ENCODE measurements at regions not wholly inside any gene's neighbourhood (a gene's known extent, or its start where the extent isn't known, plus 50 kb on each side); places are given as distances from the start of the nearest gene placed in this dataset.

GRCh38 chr2:19751631-19752030, 150.2 kb downstream of the TTC32 start:
- H2BK120ac ChIP-seq (ENCODE audit: low read depth, low read length, poor library complexity, severe bottlenecking) = no peak overlapping the region
- H3K23me2 ChIP-seq (ENCODE audit: insufficient read length, low read depth, low read length, poor library complexity, severe bottlenecking) = no peaks in the 10 kb centered on the region
- no peak overlapping the region for H3K14ac ChIP-seq (ENCODE audit: insufficient read depth, low read length)
- H3K27me3 ChIP-seq (ENCODE audit: insufficient read depth, low read length) = no peaks in the 10 kb centered on the region
- H3K18ac ChIP-seq (ENCODE audit: insufficient read length, low read depth, low read length) = no peak overlapping the region
- H3K9me3 ChIP-seq (ENCODE audit: control insufficient read depth, low read depth, low read length) = no peaks in the 10 kb centered on the region
- no peaks in the 10 kb centered on the region for H4K20me1 ChIP-seq (ENCODE audit: control insufficient read depth, insufficient read depth, insufficient read length)
- no peaks in the 10 kb centered on the region for H3K79me1 ChIP-seq (ENCODE audit: insufficient read depth, low read depth, low read length, poor library complexity, severe bottlenecking)
- no peak overlapping the region for H2BK20ac ChIP-seq (ENCODE audit: low read depth, low read length, poor library complexity, severe bottlenecking)
- H2BK12ac ChIP-seq (ENCODE audit: insufficient read length, low read depth, low read length) = no peak overlapping the region
- Mint-ChIP-seq H3K4me3 (no peak overlapping the region), H3K9me3 (no peaks in the 10 kb centered on the region), H3K36me3 (ENCODE audit: insufficient read depth in 1 of 3, low read depth in 3 of 3) (no peaks in the 10 kb centered on the region), H3K27ac (no peak overlapping the region), H3K27me3 (ENCODE audit: low read depth) (peaks cover 1% of the 10 kb centered on the region), H3K4me1 (no peaks in the 10 kb centered on the region)
- no peak overlapping the region for H3K23ac ChIP-seq (ENCODE audit: insufficient read length, low read depth, low read length)
- no peak overlapping the region for H2BK5ac ChIP-seq (ENCODE audit: insufficient read length, low read length)
- H2BK15ac ChIP-seq (ENCODE audit: low read depth, low read length) = no peak overlapping the region
- TF ChIP-seq, protein P1, sequence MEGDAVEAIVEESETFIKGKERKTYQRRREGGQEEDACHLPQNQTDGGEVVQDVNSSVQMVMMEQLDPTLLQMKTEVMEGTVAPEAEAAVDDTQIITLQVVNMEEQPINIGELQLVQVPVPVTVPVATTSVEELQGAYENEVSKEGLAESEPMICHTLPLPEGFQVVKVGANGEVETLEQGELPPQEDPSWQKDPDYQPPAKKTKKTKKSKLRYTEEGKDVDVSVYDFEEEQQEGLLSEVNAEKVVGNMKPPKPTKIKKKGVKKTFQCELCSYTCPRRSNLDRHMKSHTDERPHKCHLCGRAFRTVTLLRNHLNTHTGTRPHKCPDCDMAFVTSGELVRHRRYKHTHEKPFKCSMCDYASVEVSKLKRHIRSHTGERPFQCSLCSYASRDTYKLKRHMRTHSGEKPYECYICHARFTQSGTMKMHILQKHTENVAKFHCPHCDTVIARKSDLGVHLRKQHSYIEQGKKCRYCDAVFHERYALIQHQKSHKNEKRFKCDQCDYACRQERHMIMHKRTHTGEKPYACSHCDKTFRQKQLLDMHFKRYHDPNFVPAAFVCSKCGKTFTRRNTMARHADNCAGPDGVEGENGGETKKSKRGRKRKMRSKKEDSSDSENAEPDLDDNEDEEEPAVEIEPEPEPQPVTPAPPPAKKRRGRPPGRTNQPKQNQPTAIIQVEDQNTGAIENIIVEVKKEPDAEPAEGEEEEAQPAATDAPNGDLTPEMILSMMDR (conservative IDR thresholded peaks at IDR 0.05) = no peak
- no peak overlapping the region for H3T11ph ChIP-seq (ENCODE audit: low read length)
- H4K8ac ChIP-seq (replicated peaks; ENCODE audit: insufficient read length, low read depth, low read length) = no peak overlapping the region
- H3K4me2 ChIP-seq (ENCODE audit: insufficient read depth, insufficient read length, low read length) = no peak overlapping the region
- no peak overlapping the region for H3K56ac ChIP-seq (ENCODE audit: insufficient read length, low read depth, low read length)
- no peak overlapping the region for H4K91ac ChIP-seq (ENCODE audit: insufficient read length, low read depth, low read length)
- WGBS (ENCODE audit: extremely low coverage, insufficient read length, low lambda C conversion rate) = no CpG with 5 or more reads among the region's 3 CpGs
- H3K9ac ChIP-seq (ENCODE audit: extremely low read depth, insufficient read length, low read length) = no peak overlapping the region
- no peak overlapping the region for H3K4ac ChIP-seq (ENCODE audit: low read depth, low read length)
- H3K27ac ChIP-seq (ENCODE audit: insufficient read length, low read depth, low read length) = no peak overlapping the region
- H2AK5ac ChIP-seq (ENCODE audit: insufficient read length, low read length) = no peak overlapping the region
- H4K5ac ChIP-seq (ENCODE audit: insufficient read length, low read depth, low read length) = no peak overlapping the region
- no peaks in the 10 kb centered on the region for H3K79me2 ChIP-seq (ENCODE audit: insufficient read depth, low read length)
- H3K4me1 ChIP-seq (ENCODE audit: insufficient read depth, low read length) = no peaks in the 10 kb centered on the region
- DNase-seq = no peak
- H2AFZ ChIP-seq (ENCODE audit: low read length) = no peak overlapping the region

All from H9 (cell line).